HG03457 (cell line): ENCODE measurements at regions not wholly inside any gene's neighbourhood (a gene's known extent, or its start where the extent isn't known, plus 50 kb on each side); places are given as distances from the start of the nearest gene placed in this dataset.
A peak's percentile ranks its signal among the peaks of the same experiment; 100 is the strongest.

ENCODE experiments used
- ATAC-seq: cut with Tn5 transposase; IDR thresholded peaks from one replicate; pipeline ENCODE4 v1.9.1; 2021; ENCODE audit warnings: moderate number of reproducible peaks; ENCODE audit not compliant: unreplicated experiment

DNA sequence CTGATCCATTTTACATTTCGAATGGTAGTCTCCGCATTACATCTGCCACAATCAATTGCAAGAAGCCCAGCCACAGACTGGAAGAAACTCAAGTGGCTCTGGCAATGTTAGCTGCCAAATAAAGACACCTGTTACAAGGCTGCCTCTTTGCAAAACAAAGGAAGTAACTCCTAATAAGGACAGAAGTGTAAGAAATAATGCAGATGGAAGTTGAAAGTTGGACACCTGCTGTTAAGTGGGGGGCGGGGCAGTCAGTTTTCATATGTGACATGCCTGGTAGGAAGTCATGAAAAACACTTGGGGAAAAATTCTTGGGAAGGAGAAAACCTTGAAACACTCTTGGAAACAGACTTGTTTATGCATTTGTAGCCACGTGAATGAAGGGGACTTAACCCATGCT, 54.1 kb upstream of the ATP2C1 start:
- ATAC-seq: peak; percentile 54

- ATAC-seq: no peak
These were observed 52.5 kb upstream of the ATP2C1 start for GRCh38 chr3:130841357-130841756.

- no peak for ATAC-seq
These were observed 50.4 kb upstream of the ATP2C1 start for GRCh38 chr3:130843441-130843840.
